ENCODE measurements at regions not wholly inside any gene's neighbourhood (a gene's known extent, or its start where the extent isn't known, plus 50 kb on each side); places are given as distances from the start of the nearest gene placed in this dataset.

GRCh38 chr5:173550641-173551040, 65.8 kb downstream of the BOD1 start:
- Mint-ChIP-seq H3K4me3 (no peak overlapping the region), H3K9me3 (no peaks in the 10 kb centered on the region), H3K27me3 (ENCODE audit: insufficient read depth) (peaks cover 36% of the 10 kb centered on the region), H3K36me3 (ENCODE audit: low read depth) (no peaks in the 10 kb centered on the region), H3K27ac (no peak overlapping the region), H3K4me1 (ENCODE audit: low read depth) (no peaks in the 10 kb centered on the region)
- no peak for DNase-seq
- TF ChIP-seq CTCF (IDR thresholded peaks at IDR 0.05): no peak

- Mint-ChIP-seq H3K27ac (no peak overlapping the region), H3K9me3 (no peaks in the 10 kb centered on the region), H3K4me3 (no peak overlapping the region), H3K36me3 (ENCODE audit: low read depth) (no peaks in the 10 kb centered on the region), H3K27me3 (ENCODE audit: insufficient read depth) (peaks cover 33% of the 10 kb centered on the region), H3K4me1 (ENCODE audit: low read depth) (no peaks in the 10 kb centered on the region)
- no peak for DNase-seq
- TF ChIP-seq CTCF (IDR thresholded peaks at IDR 0.05): no peak
Measured at GRCh38 chr5:173549644-173550043, 66.8 kb downstream of the BOD1 start.

GRCh38 chr5:173547579-173547978, 68.9 kb downstream of the BOD1 start:
- H3K27me3 Mint-ChIP-seq (ENCODE audit: insufficient read depth): peaks cover 22% of the 10 kb centered on the region
- no peaks in the 10 kb centered on the region for H3K4me1 Mint-ChIP-seq (ENCODE audit: low read depth)
- no peak for DNase-seq
- no peaks in the 10 kb centered on the region for H3K36me3 Mint-ChIP-seq (ENCODE audit: low read depth)
- no peaks in the 10 kb centered on the region for H3K9me3 Mint-ChIP-seq
- no peak for TF ChIP-seq CTCF (IDR thresholded peaks at IDR 0.05)
- no peak overlapping the region for H3K4me3 Mint-ChIP-seq
- no peak overlapping the region for H3K27ac Mint-ChIP-seq

DNA sequence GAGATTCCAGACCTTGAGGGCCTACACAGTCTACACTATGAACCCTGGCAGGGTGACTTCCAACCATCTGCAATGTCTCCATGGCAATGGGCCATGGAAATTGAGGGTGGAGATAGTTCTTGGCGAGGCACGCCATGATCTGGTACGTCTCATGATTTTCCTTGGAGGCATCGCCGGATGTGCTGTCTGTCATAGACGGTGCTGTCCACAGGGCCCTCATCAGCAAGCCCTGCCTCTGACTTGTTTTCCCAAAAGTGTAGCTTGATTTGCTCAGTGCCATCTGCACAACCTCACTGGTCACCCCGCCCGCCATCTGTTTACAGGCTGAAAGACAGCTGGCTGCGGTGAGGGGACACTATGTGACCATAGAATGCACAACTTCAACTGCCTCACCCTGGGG, 73.5 kb downstream of the BOD1 start:
- no peaks in the 10 kb centered on the region for H3K9me3 Mint-ChIP-seq
- H3K27me3 Mint-ChIP-seq (ENCODE audit: insufficient read depth): peaks cover 14% of the 10 kb centered on the region
- H3K4me3 Mint-ChIP-seq: no peak overlapping the region

GRCh38 chr5:173542159-173542558, 74.3 kb downstream of the BOD1 start:
- peaks cover 18% of the 10 kb centered on the region for H3K27me3 Mint-ChIP-seq (ENCODE audit: insufficient read depth)
- no peaks in the 10 kb centered on the region for H3K9me3 Mint-ChIP-seq
- H3K27ac Mint-ChIP-seq: no peak overlapping the region
- H3K36me3 Mint-ChIP-seq (ENCODE audit: low read depth): no peaks in the 10 kb centered on the region
- no peak overlapping the region for H3K4me3 Mint-ChIP-seq
- no peak for DNase-seq
- no peak for TF ChIP-seq CTCF (IDR thresholded peaks at IDR 0.05)
- H3K4me1 Mint-ChIP-seq (ENCODE audit: low read depth): no peaks in the 10 kb centered on the region

More for the DNA sequence above, 73.5 kb downstream of the BOD1 start:
- TF ChIP-seq CTCF (IDR thresholded peaks at IDR 0.05): no peak
- Mint-ChIP-seq H3K27ac (no peak overlapping the region), H3K36me3 (ENCODE audit: low read depth) (no peaks in the 10 kb centered on the region), H3K4me1 (ENCODE audit: low read depth) (no peaks in the 10 kb centered on the region)
- no peak for DNase-seq

DNA sequence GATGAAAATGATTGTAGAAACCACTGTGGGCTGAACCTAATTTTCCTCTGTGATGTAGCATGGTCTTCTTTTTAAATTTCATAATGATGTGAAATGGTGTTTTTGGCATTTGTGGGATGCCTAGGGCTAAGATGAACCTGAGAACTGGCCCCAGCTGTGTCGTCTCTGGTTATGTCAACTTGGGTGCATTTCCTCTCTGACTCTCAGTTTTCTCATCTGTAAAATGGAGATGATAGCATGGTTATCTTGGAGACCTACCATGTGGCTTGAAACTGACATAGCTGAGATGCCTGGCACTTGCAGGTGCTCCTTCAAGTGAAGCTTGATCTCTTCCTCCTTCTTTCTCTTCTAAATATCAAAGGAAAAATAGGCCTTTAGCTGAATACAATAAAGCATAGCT, 77.8 kb downstream of the BOD1 start:
- Mint-ChIP-seq H3K9me3 (no peaks in the 10 kb centered on the region), H3K36me3 (ENCODE audit: low read depth) (no peaks in the 10 kb centered on the region), H3K27me3 (ENCODE audit: insufficient read depth) (peaks cover 19% of the 10 kb centered on the region), H3K4me1 (ENCODE audit: low read depth) (peaks cover 6% of the 10 kb centered on the region; the same call in 1 of the 2 replicates), H3K27ac (no peak overlapping the region), H3K4me3 (no peak overlapping the region)
- no peak for DNase-seq
- TF ChIP-seq CTCF (IDR thresholded peaks at IDR 0.05): no peak

All from HFFc6 (cell line).